Endothelial cell of umbilical vein (primary cell): ENCODE measurements at regions not wholly inside any gene's neighbourhood (a gene's known extent, or its start where the extent isn't known, plus 50 kb on each side); places are given as distances from the start of the nearest gene placed in this dataset.
"Not testable (repeated sequence)": the region's sequence is repeated elsewhere in the genome, so short reads cannot be mapped to it uniquely, and the experiment has no call there.

Experiments used
- EZH2 ChIP-seq: IDR thresholded peaks from 2 replicates; pipeline ENCODE4 v1.6.1; 2012; ENCODE audit warnings: borderline replicate concordance, low read depth, mild to moderate bottlenecking, moderate library complexity, low read length, inconsistent platforms; ENCODE audit not compliant: severe bottlenecking
- JUN ChIP-seq: IDR thresholded peaks from 2 replicates; pipeline ENCODE4 v1.6.1; 2011; ENCODE audit warnings: borderline replicate concordance, low read depth; ENCODE audit not compliant: insufficient read length, insufficient read depth
- MYC ChIP-seq: IDR thresholded peaks from one replicate; pipeline ENCODE4 v1.6.1; 2011; ENCODE audit warnings: mild to moderate bottlenecking, low read depth, low read length
- POLR2A ChIP-seq: IDR thresholded peaks from 2 replicates; pipeline ENCODE4 v1.6.1; 2012; ENCODE audit warnings: low read depth, mild to moderate bottlenecking, control low read depth, low read length
- POLR2AphosphoS5 ChIP-seq: IDR thresholded peaks from 2 replicates; pipeline ENCODE4 v1.6.1; 2012; ENCODE audit warnings: low read depth, mild to moderate bottlenecking, control low read depth, low read length, moderate library complexity; ENCODE audit not compliant: insufficient read depth
- TF ChIP-seq, protein P1 (sequence below): IDR thresholded peaks from 2 replicates; pipeline ENCODE4 v1.6.1; 2011; ENCODE audit not compliant: insufficient read depth, insufficient read length
- TF ChIP-seq, protein P2 (sequence below), 2 donors: IDR thresholded peaks; 1 replicate in 1 of 2; 2 replicates in 1 of 2; pipeline ENCODE4 v1.5.1; 2011; ENCODE audit warnings: low read length in 2 of 2, mild to moderate bottlenecking in 2 of 2, moderate library complexity in 2 of 2, control low read depth in 1 of 2, inconsistent platforms in 1 of 2, low read depth in 1 of 2; ENCODE audit not compliant: insufficient read depth in 1 of 2; ENCODE audit errors: extremely low read depth in 1 of 2

DNA sequence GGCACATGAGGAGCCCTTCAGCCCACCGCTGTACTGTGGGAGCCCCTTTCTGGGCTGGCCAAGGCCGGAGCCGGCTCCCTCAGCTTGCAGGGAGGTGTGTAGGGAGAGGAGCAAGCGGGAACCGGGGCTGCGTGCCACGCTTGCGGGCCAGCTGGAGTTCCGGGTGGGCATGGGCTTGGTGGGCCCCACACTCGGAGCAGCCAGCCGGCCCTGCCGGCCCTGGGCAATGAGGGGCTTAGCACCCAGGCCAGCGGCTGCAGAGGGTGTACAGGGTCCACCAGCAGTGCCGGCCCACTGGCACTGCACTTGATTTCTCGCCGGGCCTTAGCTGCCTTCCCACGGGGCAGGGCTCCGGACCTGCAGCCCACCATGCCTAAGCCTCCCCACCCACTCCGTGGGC, 150.5 kb downstream of the OR4C45 start:
- TF ChIP-seq POLR2A, MYC, EZH2, POLR2AphosphoS5, JUN: not testable (repeated sequence)
- TF ChIP-seq, protein P1, sequence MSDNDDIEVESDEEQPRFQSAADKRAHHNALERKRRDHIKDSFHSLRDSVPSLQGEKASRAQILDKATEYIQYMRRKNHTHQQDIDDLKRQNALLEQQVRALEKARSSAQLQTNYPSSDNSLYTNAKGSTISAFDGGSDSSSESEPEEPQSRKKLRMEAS: not testable (repeated sequence)
- TF ChIP-seq, protein P2, sequence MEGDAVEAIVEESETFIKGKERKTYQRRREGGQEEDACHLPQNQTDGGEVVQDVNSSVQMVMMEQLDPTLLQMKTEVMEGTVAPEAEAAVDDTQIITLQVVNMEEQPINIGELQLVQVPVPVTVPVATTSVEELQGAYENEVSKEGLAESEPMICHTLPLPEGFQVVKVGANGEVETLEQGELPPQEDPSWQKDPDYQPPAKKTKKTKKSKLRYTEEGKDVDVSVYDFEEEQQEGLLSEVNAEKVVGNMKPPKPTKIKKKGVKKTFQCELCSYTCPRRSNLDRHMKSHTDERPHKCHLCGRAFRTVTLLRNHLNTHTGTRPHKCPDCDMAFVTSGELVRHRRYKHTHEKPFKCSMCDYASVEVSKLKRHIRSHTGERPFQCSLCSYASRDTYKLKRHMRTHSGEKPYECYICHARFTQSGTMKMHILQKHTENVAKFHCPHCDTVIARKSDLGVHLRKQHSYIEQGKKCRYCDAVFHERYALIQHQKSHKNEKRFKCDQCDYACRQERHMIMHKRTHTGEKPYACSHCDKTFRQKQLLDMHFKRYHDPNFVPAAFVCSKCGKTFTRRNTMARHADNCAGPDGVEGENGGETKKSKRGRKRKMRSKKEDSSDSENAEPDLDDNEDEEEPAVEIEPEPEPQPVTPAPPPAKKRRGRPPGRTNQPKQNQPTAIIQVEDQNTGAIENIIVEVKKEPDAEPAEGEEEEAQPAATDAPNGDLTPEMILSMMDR (IDR thresholded peaks at IDR 0.05; ENCODE audit: extremely low read depth in 1 of 2, insufficient read depth in 1 of 2, low read depth in 1 of 2, low read length in 2 of 2): not testable (repeated sequence)
